OCI-LY1 (cell line): ENCODE measurements at regions not wholly inside any gene's neighbourhood (a gene's known extent, or its start where the extent isn't known, plus 50 kb on each side); places are given as distances from the start of the nearest gene placed in this dataset.

Experiments
- H2AFZ ChIP-seq: fragments of 200-600 bp; sonication (generic), shearing (Covaris generic); 2 replicates; pipeline ENCODE4 v1.6.0; 2014; ENCODE audit warnings: antibody characterized with exemption, mild to moderate bottlenecking, low read length
- H3F3A ChIP-seq: fragments of 200-600 bp; sonication (generic), shearing (Covaris generic); 2 replicates; pipeline ENCODE4 v1.6.0; 2014; ENCODE audit warnings: mild to moderate bottlenecking, antibody characterized with exemption, low read length, moderate library complexity; ENCODE audit not compliant: insufficient read depth
- H3K27ac ChIP-seq: fragments of 200-600 bp; sonication (generic); 2 replicates; pipeline ENCODE4 v1.5.1; 2014; ENCODE audit warnings: low read length, mixed run types, mild to moderate bottlenecking, low read depth; ENCODE audit not compliant: poor library complexity, severe bottlenecking
- H3K27me3 ChIP-seq: fragments of 200-600 bp; sonication (generic); 2 replicates; pipeline ENCODE4 v1.6.0; 2014; ENCODE audit warnings: antibody characterized with exemption, mild to moderate bottlenecking, low read length, moderate library complexity; ENCODE audit not compliant: insufficient read depth
- H3K36me3 ChIP-seq: fragments of 200-600 bp; sonication (generic); 2 replicates; pipeline ENCODE4 v1.6.1; 2014; ENCODE audit warnings: mild to moderate bottlenecking, antibody characterized with exemption, low read length, moderate library complexity, mixed read lengths; ENCODE audit not compliant: insufficient read depth
- H3K4me1 ChIP-seq: fragments of 200-600 bp; sonication (generic); 2 replicates; pipeline ENCODE4 v1.5.1; 2014; ENCODE audit warnings: mild to moderate bottlenecking, low read length, moderate library complexity; ENCODE audit not compliant: insufficient read depth, severe bottlenecking
- H3K4me2 ChIP-seq: fragments of 200-600 bp; sonication (generic), shearing (Covaris generic); 2 replicates; pipeline ENCODE4 v1.6.1; 2014; ENCODE audit warnings: low read length
- H3K4me3 ChIP-seq: fragments of 200-600 bp; sonication (generic); 2 replicates; pipeline ENCODE4 v1.5.1; 2014; ENCODE audit warnings: low read length, low read depth, mild to moderate bottlenecking, mixed read lengths; ENCODE audit not compliant: poor library complexity, severe bottlenecking
- H3K79me2 ChIP-seq: fragments of 200-600 bp; shearing (Covaris generic); 2 replicates; pipeline ENCODE4 v1.6.1; 2016; ENCODE audit warnings: mixed run types, low read length, mixed read lengths; ENCODE audit not compliant: insufficient read depth
- H3K9ac ChIP-seq: fragments of 200-600 bp; sonication (generic), shearing (Covaris generic); 2 replicates; pipeline ENCODE4 v1.6.1; 2014; ENCODE audit warnings: mild to moderate bottlenecking, low read length, mixed read lengths
- H3K9me2 ChIP-seq: fragments of 200-600 bp; sonication (generic), shearing (Covaris generic); 2 replicates; pipeline ENCODE4 v1.6.1; 2014; ENCODE audit warnings: low read depth, mild to moderate bottlenecking, low read length, mixed read lengths
- H3K9me3 ChIP-seq: fragments of 200-600 bp; shearing (Covaris generic); 2 replicates; pipeline ENCODE4 v1.6.1; 2014; ENCODE audit warnings: low read length, mixed read lengths
- H4K20me1 ChIP-seq: fragments of 200-600 bp; sonication (generic), shearing (Covaris generic); 2 replicates; pipeline ENCODE4 v1.6.0; 2016; ENCODE audit warnings: mild to moderate bottlenecking, low read length; ENCODE audit not compliant: insufficient read depth
- CTCF ChIP-seq: fragments of 200-600 bp; sonication (generic), shearing (Covaris generic); IDR thresholded peaks from 2 replicates; pipeline ENCODE4 v1.5.1; 2017; ENCODE audit warnings: mild to moderate bottlenecking, antibody characterized with exemption, low read length, moderate library complexity, mixed read lengths
- EZH2 ChIP-seq: fragments of 200-600 bp; sonication (generic), shearing (Covaris generic); IDR thresholded peaks from 2 replicates; pipeline ENCODE4 v1.8.0; 2017; ENCODE audit warnings: borderline replicate concordance, mixed run types, mild to moderate bottlenecking, antibody characterized with exemption, low read length, moderate library complexity, mixed read lengths

GRCh38 chr12:81976661-81977060 is 217.5 kb upstream of the PPFIA2 start:
- Histone ChIP-seq H4K20me1 (no peaks in the 10 kb centered on the region), H3F3A (no peaks in the 10 kb centered on the region), H3K9me2 (no peaks in the 10 kb centered on the region), H3K9me3 (no peaks in the 10 kb centered on the region), H3K4me1 (no peaks in the 10 kb centered on the region), H3K79me2 (no peaks in the 10 kb centered on the region), H3K4me2 (no peak overlapping the region), H3K9ac (no peak overlapping the region), H3K27me3 (no peaks in the 10 kb centered on the region), H3K36me3 (no peaks in the 10 kb centered on the region), H3K27ac (no peak overlapping the region), H2AFZ (no peak overlapping the region), H3K4me3 (no peak overlapping the region)
- TF ChIP-seq EZH2 (no peak), CTCF (no peak)

- Histone ChIP-seq H3K4me1 (no peaks in the 10 kb centered on the region), H3K4me2 (no peak overlapping the region), H3K27ac (no peak overlapping the region), H3K27me3 (no peaks in the 10 kb centered on the region), H3K9me2 (no peaks in the 10 kb centered on the region), H3K4me3 (no peak overlapping the region), H3K79me2 (no peaks in the 10 kb centered on the region), H4K20me1 (no peaks in the 10 kb centered on the region), H3F3A (no peaks in the 10 kb centered on the region), H3K36me3 (no peaks in the 10 kb centered on the region), H3K9me3 (no peaks in the 10 kb centered on the region), H2AFZ (no peak overlapping the region), H3K9ac (no peak overlapping the region)
- TF ChIP-seq CTCF (no peak), EZH2 (no peak)
Measured at GRCh38 chr12:81974762-81975161, 215.6 kb upstream of the PPFIA2 start.

- TF ChIP-seq EZH2 = no peak
- Histone ChIP-seq H3K4me1 (no peaks in the 10 kb centered on the region), H3K79me2 (no peaks in the 10 kb centered on the region), H3K4me2 (no peak overlapping the region), H3K4me3 (no peak overlapping the region), H2AFZ (no peak overlapping the region), H3F3A (no peaks in the 10 kb centered on the region), H3K9me3 (no peaks in the 10 kb centered on the region), H4K20me1 (no peaks in the 10 kb centered on the region), H3K9me2 (no peaks in the 10 kb centered on the region), H3K27me3 (no peaks in the 10 kb centered on the region), H3K27ac (no peak overlapping the region), H3K36me3 (no peaks in the 10 kb centered on the region), H3K9ac (no peak overlapping the region)
Measured at GRCh38 chr12:81968421-81968820, 209.3 kb upstream of the PPFIA2 start.

- H3K9me2 ChIP-seq = no peaks in the 10 kb centered on the region
- no peaks in the 10 kb centered on the region for H3K79me2 ChIP-seq
- no peak overlapping the region for H3K9ac ChIP-seq
- H3K4me1 ChIP-seq = no peaks in the 10 kb centered on the region
- H3K36me3 ChIP-seq = no peaks in the 10 kb centered on the region
- no peaks in the 10 kb centered on the region for H3F3A ChIP-seq
- no peaks in the 10 kb centered on the region for H3K27me3 ChIP-seq
- H3K4me2 ChIP-seq = no peak overlapping the region
- TF ChIP-seq EZH2 = no peak
- no peak for TF ChIP-seq CTCF
- no peaks in the 10 kb centered on the region for H3K9me3 ChIP-seq
- H3K4me3 ChIP-seq = no peak overlapping the region
- no peak overlapping the region for H3K27ac ChIP-seq
- H2AFZ ChIP-seq = no peak overlapping the region
- no peaks in the 10 kb centered on the region for H4K20me1 ChIP-seq
Measured at GRCh38 chr12:81963636-81964035, 204.5 kb upstream of the PPFIA2 start.
